Astrocyte (in vitro differentiated cells and primary cell): ENCODE measurements at regions not wholly inside any gene's neighbourhood (a gene's known extent, or its start where the extent isn't known, plus 50 kb on each side); places are given as distances from the start of the nearest gene placed in this dataset.

ENCODE experiments used
- EZH2 ChIP-seq: IDR thresholded peaks from 2 replicates; pipeline ENCODE4 v1.6.1; 2012; ENCODE audit warnings: mild to moderate bottlenecking, low read length, inconsistent platforms; ENCODE audit not compliant: insufficient read depth
- TF ChIP-seq, protein P1 (sequence below): IDR thresholded peaks from 2 replicates; pipeline ENCODE4 v1.5.1; 2011; ENCODE audit warnings: low read depth, mild to moderate bottlenecking, inconsistent platforms, low read length, moderate library complexity; ENCODE audit not compliant: insufficient read depth

DNA sequence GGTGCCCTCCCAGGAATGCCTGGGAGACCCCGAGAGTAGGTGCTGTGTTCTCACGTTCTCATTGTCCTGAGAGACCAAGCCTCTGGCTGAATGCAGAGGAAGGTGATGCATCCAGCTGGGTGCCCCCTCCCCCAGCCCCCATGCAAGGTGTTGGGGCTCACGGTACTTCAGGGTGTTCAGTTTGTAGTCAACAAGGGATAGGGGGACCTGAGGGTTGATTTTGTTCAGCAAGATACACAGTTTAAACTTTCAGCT is 60.4 kb upstream of the DUSP5 start:
- TF ChIP-seq, protein P1, sequence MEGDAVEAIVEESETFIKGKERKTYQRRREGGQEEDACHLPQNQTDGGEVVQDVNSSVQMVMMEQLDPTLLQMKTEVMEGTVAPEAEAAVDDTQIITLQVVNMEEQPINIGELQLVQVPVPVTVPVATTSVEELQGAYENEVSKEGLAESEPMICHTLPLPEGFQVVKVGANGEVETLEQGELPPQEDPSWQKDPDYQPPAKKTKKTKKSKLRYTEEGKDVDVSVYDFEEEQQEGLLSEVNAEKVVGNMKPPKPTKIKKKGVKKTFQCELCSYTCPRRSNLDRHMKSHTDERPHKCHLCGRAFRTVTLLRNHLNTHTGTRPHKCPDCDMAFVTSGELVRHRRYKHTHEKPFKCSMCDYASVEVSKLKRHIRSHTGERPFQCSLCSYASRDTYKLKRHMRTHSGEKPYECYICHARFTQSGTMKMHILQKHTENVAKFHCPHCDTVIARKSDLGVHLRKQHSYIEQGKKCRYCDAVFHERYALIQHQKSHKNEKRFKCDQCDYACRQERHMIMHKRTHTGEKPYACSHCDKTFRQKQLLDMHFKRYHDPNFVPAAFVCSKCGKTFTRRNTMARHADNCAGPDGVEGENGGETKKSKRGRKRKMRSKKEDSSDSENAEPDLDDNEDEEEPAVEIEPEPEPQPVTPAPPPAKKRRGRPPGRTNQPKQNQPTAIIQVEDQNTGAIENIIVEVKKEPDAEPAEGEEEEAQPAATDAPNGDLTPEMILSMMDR, result no peak
- TF ChIP-seq EZH2, result no peak
